Effector memory CD4-positive, alpha-beta T cell (primary cell): ENCODE measurements at regions not wholly inside any gene's neighbourhood (a gene's known extent, or its start where the extent isn't known, plus 50 kb on each side); places are given as distances from the start of the nearest gene placed in this dataset.

ENCODE experiments used
- DNase-seq, 3 donors: peaks; one replicate each; pipeline ENCODE4 v3.0.0-alpha.2; 2020
- H3K27ac ChIP-seq: 2 replicates; pipeline ENCODE4 v1.7.0; 2013; ENCODE audit warnings: mild to moderate bottlenecking, low read length, moderate library complexity; ENCODE audit not compliant: insufficient read depth, poor library complexity, severe bottlenecking
- H3K27me3 ChIP-seq: replicated peaks from 2 replicates; pipeline ENCODE4 v1.7.0; 2013; ENCODE audit warnings: mild to moderate bottlenecking, low read length; ENCODE audit not compliant: insufficient read depth, control insufficient read depth, poor library complexity, severe bottlenecking
- H3K36me3 ChIP-seq: 2 replicates; pipeline ENCODE4 v1.7.0; 2013; ENCODE audit warnings: mild to moderate bottlenecking, low read length, moderate library complexity; ENCODE audit not compliant: control insufficient read depth, insufficient read depth
- H3K4me1 ChIP-seq: 2 replicates; pipeline ENCODE4 v1.7.0; 2013; ENCODE audit warnings: low read length, mild to moderate bottlenecking; ENCODE audit not compliant: control insufficient read depth, insufficient read depth, poor library complexity, severe bottlenecking
- H3K4me3 ChIP-seq: 2 replicates; pipeline ENCODE4 v1.7.0; 2013; ENCODE audit warnings: low read length, low read depth, mild to moderate bottlenecking; ENCODE audit not compliant: insufficient read depth, poor library complexity, severe bottlenecking
- H3K9me3 ChIP-seq: 2 replicates; pipeline ENCODE4 v1.7.0; 2013; ENCODE audit warnings: mild to moderate bottlenecking, low read length, moderate library complexity; ENCODE audit not compliant: control insufficient read depth

- H3K36me3 ChIP-seq, result no peaks in the 10 kb centered on the region
- no peak overlapping the region for H3K4me3 ChIP-seq
- H3K9me3 ChIP-seq, result no peaks in the 10 kb centered on the region
- no peak for DNase-seq
- no peaks in the 10 kb centered on the region for H3K27me3 ChIP-seq
- H3K4me1 ChIP-seq, result no peaks in the 10 kb centered on the region
- no peak overlapping the region for H3K27ac ChIP-seq
Measured at GRCh38 chr13:57832187-57832586, 200.6 kb downstream of the PCDH17 start.

DNA sequence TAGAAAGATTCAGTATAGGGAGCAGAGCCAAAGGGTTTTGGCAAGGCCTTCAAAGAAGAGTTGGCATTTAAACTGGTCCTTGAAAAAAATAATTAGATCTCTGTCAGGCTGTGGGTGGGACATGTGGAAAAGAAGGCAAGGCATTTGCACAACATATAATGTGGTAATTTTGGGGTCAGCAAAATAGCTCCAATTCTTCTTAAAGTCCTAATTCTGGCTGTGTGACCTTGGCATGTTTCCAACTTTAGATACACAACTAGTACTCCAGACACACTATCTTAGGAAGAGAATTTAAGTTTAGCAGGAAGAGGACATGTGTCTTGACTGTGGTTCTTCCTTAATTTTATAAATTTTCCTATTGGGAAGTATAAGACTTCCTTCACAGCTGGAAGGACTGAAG lies 206.3 kb downstream of the PCDH17 start:
- no peaks in the 10 kb centered on the region for H3K36me3 ChIP-seq
- no peak for DNase-seq
- no peaks in the 10 kb centered on the region for H3K4me1 ChIP-seq

DNA sequence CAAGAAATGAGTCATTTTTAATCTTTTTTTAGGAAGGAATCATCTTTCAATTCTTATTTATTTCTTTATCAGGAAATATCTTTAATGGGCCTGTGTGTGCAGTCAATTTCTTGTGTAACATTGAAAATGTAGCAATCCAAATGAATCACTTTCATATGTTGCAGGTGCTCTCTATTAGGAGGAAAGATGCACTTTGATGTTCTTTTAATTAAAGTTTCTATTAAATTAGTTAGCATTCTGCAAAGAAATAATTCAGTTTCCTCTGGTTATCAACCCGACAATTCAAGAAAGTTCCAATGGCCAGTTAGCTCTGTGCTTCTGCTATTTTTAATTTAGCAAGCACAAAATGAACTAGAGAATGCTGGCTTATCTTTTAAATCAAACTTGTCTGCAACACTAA lies 212.0 kb downstream of the PCDH17 start:
- Histone ChIP-seq H3K9me3 (peaks cover 11% of the 10 kb centered on the region), H3K4me1 (no peaks in the 10 kb centered on the region), H3K27ac (no peak overlapping the region), H3K27me3 (no peaks in the 10 kb centered on the region), H3K4me3 (no peak overlapping the region), H3K36me3 (no peaks in the 10 kb centered on the region)
- DNase-seq, result no peak

More for the DNA sequence above, 206.3 kb downstream of the PCDH17 start:
- H3K4me3 ChIP-seq, result no peak overlapping the region
- no peak overlapping the region for H3K27ac ChIP-seq
- H3K9me3 ChIP-seq, result no peaks in the 10 kb centered on the region
- no peaks in the 10 kb centered on the region for H3K27me3 ChIP-seq

DNA sequence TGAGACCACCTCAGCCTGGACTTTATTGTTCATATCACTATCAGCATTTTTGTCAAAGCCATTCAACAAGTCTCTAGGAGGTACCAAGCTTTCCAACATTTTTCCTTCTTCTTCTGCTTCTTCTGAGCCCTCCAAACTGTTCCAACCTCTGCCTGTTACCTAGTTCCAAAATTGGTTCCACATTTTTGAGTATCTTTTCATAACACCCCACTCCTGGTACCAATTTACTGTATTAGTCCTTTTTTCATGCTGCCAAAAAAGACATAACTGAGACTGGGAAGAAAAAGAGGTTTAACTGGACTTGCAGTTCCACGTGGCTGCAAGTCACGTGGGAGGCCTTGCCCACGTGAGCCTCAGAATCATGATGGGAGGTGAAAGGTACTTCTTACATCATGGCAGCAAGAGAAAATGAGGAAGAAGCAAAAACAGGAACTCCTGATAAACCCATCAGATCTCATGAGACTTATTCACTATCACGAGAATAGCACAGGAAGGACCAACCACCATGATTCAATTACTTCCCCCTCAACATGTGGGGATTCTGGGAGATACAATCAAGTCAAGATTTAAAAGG lies 215.1 kb downstream of the PCDH17 start:
- Histone ChIP-seq H3K9me3 (peaks cover 11% of the 10 kb centered on the region), H3K27me3 (no peaks in the 10 kb centered on the region)
- DNase-seq, result no peak

DNA sequence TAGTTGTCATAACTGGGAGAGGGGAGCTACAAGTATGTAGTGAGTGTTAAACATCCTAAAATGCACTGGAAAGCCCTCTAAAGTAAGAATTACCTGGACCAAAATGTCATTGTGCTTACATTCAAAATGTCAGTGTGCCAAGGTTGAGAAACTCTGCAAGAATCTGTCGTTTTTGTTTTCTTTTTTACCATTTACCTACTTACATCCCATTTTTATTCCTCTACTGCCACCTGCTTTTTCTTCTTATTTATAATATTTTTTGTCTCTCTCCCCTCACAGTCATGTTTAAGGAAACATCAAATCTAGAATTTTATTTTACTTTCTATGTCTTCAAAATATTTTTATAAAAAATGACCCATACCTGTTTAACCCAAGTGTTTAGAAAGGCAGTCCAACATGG lies 226.4 kb downstream of the PCDH17 start:
- H3K9me3 ChIP-seq, result no peaks in the 10 kb centered on the region
- no peak overlapping the region for H3K4me3 ChIP-seq
- DNase-seq, result no peak
- H3K36me3 ChIP-seq, result no peaks in the 10 kb centered on the region
- H3K27ac ChIP-seq, result no peak overlapping the region
- H3K27me3 ChIP-seq, result no peaks in the 10 kb centered on the region
- no peaks in the 10 kb centered on the region for H3K4me1 ChIP-seq

More for the DNA sequence above, 215.1 kb downstream of the PCDH17 start:
- Histone ChIP-seq H3K4me1 (no peaks in the 10 kb centered on the region), H3K27ac (no peak overlapping the region), H3K4me3 (no peak overlapping the region), H3K36me3 (no peaks in the 10 kb centered on the region)

- no peak for DNase-seq
- H3K27me3 ChIP-seq, result no peaks in the 10 kb centered on the region
- no peaks in the 10 kb centered on the region for H3K36me3 ChIP-seq
- no peak overlapping the region for H3K27ac ChIP-seq
- H3K4me3 ChIP-seq, result no peak overlapping the region
- H3K4me1 ChIP-seq, result no peaks in the 10 kb centered on the region
- no peaks in the 10 kb centered on the region for H3K9me3 ChIP-seq
Measured at GRCh38 chr13:57858376-57858775, 226.8 kb downstream of the PCDH17 start.

GRCh38 chr13:57862879-57863278 lies 231.3 kb downstream of the PCDH17 start:
- Histone ChIP-seq H3K27ac (no peak overlapping the region), H3K9me3 (no peaks in the 10 kb centered on the region), H3K27me3 (no peaks in the 10 kb centered on the region), H3K4me3 (no peak overlapping the region), H3K4me1 (no peaks in the 10 kb centered on the region), H3K36me3 (no peaks in the 10 kb centered on the region)
- DNase-seq, result no peak

DNA sequence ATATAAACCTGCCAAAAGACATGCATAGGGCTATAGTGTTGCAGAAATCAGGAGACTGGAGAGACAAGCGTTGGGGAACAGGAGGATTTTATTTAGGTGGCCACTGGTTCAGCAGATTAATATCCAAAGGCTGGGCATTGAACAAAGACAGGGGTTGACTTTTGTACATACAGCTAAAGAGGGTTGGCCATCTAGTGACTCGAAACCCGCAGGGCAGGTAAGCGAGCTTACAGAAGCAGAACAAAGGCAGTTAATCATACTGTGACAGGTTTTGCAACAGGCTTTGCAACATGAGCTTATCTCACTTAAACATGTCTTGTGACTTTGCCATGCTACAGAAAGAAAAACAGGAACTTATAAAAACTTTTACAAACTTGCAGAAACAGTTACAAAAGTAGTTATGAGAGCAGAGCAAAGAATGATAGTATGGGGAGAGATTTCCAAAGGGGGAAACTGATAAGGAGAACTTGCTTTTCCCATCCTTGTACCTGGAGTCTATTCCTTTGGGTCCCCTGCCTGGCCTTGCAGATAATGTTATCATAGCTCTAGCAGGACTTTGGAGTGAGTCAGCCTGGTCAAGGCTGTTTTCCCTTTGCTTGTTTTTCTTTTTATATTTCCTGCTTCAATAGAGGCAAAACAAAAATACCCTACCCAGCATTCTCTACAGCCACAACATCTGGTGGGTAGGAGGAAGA lies 234.2 kb downstream of the PCDH17 start:
- Histone ChIP-seq H3K4me1 (no peaks in the 10 kb centered on the region), H3K4me3 (no peak overlapping the region), H3K36me3 (no peaks in the 10 kb centered on the region), H3K27me3 (no peaks in the 10 kb centered on the region), H3K9me3 (no peaks in the 10 kb centered on the region), H3K27ac (no peak overlapping the region)
- no peak for DNase-seq

GRCh38 chr13:57874530-57874929 lies 243.0 kb downstream of the PCDH17 start:
- Histone ChIP-seq H3K4me1 (no peaks in the 10 kb centered on the region), H3K9me3 (no peaks in the 10 kb centered on the region), H3K27ac (no peak overlapping the region), H3K36me3 (no peaks in the 10 kb centered on the region), H3K4me3 (no peak overlapping the region), H3K27me3 (no peaks in the 10 kb centered on the region)
- no peak for DNase-seq

DNA sequence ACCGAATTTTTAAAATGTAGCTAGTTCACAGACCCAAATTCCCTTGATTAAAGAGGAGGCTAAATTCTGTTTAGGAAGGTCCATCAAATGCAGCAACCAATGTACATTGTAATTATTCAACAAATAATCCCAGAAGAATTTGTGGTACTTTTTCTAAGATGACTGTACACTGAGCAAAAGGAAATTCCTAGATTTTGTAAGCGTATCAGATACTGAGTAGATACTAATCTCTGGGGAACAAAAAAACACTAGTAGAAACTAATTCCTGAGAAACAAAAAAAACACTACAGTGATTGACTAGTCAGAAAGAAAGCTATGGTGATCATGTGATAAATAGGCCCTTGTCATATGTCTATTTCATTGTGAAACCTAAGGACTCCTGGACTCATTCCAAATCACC lies 246.1 kb downstream of the PCDH17 start:
- Histone ChIP-seq H3K27me3 (no peaks in the 10 kb centered on the region), H3K4me1 (no peaks in the 10 kb centered on the region), H3K27ac (no peak overlapping the region), H3K36me3 (no peaks in the 10 kb centered on the region), H3K4me3 (no peak overlapping the region), H3K9me3 (no peaks in the 10 kb centered on the region)
- no peak for DNase-seq
